ENCODE measurements at regions not wholly inside any gene's neighbourhood (a gene's known extent, or its start where the extent isn't known, plus 50 kb on each side); places are given as distances from the start of the nearest gene placed in this dataset.

DNA sequence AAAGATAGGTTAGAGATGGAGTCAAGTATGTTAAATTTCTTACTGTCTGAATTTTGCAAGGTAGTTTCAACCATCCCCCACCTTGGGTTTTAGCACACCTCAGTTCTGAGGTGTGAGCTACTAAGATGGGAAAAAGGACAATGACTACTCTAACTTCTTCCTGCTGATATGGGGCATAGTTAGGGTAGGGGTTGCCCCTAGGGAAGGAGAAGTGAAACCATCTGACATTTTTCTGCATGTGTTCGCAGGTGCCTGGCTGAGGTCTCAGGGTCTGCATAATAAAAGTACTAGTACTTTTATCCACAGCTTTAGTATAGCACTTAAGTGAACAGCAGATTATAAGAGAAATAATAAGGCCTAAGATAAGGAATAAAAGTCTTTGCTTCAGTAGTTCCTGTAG is 129.5 kb upstream of the CYSLTR1 start:
- BruUV-seq (replicated peaks) = no TSS peak
- H3K4me3 Mint-ChIP-seq (ENCODE audit: unreplicated experiment) = no peak overlapping the region
- CTCF ChIA-PET = no interaction called here
- no peak overlapping the region for H3K27ac Mint-ChIP-seq (ENCODE audit: low read depth, unreplicated experiment)
- intact Hi-C loops (cut with micrococcal nuclease) = no loop called here
- no peaks in the 10 kb centered on the region for H3K36me3 Mint-ChIP-seq (ENCODE audit: insufficient read depth, unreplicated experiment)
- H3K4me1 Mint-ChIP-seq (ENCODE audit: insufficient read depth, unreplicated experiment) = no peaks in the 10 kb centered on the region
- TF ChIP-seq, protein P1, sequence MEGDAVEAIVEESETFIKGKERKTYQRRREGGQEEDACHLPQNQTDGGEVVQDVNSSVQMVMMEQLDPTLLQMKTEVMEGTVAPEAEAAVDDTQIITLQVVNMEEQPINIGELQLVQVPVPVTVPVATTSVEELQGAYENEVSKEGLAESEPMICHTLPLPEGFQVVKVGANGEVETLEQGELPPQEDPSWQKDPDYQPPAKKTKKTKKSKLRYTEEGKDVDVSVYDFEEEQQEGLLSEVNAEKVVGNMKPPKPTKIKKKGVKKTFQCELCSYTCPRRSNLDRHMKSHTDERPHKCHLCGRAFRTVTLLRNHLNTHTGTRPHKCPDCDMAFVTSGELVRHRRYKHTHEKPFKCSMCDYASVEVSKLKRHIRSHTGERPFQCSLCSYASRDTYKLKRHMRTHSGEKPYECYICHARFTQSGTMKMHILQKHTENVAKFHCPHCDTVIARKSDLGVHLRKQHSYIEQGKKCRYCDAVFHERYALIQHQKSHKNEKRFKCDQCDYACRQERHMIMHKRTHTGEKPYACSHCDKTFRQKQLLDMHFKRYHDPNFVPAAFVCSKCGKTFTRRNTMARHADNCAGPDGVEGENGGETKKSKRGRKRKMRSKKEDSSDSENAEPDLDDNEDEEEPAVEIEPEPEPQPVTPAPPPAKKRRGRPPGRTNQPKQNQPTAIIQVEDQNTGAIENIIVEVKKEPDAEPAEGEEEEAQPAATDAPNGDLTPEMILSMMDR (IDR thresholded peaks at IDR 0.05; ENCODE audit: unreplicated experiment) = no peak
- no peaks in the 10 kb centered on the region for H3K27me3 Mint-ChIP-seq (ENCODE audit: insufficient read depth, unreplicated experiment)
- POLR2A ChIA-PET = no interaction called here
- H3K9me3 Mint-ChIP-seq (ENCODE audit: unreplicated experiment) = peaks cover 8% of the 10 kb centered on the region
- no peak for DNase-seq (ENCODE audit: unreplicated experiment)

DNA sequence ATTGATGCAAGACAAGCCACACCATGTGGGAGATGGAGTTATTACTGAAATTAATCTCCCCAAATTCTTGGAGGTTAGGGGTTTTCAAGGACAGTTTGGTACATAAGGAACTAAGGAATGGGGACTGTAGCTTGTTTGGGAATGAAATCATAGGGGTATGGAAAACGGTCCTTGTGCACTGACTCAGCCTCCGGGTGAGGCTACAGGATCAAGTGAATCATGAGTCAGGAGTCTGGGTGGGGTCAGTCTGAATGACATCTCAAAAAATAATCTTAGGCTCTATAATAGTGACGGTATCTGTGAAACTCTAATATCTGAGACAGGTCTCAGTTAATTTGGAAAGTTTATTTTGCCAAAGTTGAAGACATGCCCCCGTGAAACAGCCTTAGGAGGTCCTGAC is 128.5 kb upstream of the CYSLTR1 start:
- ChIA-PET POLR2A (no interaction called here), CTCF (no interaction called here)
- H3K27me3 Mint-ChIP-seq (ENCODE audit: insufficient read depth, unreplicated experiment) = no peaks in the 10 kb centered on the region
- H3K27ac Mint-ChIP-seq (ENCODE audit: low read depth, unreplicated experiment) = no peak overlapping the region
- TF ChIP-seq, protein P1 (IDR thresholded peaks at IDR 0.05; ENCODE audit: unreplicated experiment) = no peak
- intact Hi-C loops (cut with micrococcal nuclease) = no loop called here
- DNase-seq (ENCODE audit: unreplicated experiment) = peak; percentile 48
- H3K36me3 Mint-ChIP-seq (ENCODE audit: insufficient read depth, unreplicated experiment) = no peaks in the 10 kb centered on the region
- no peaks in the 10 kb centered on the region for H3K4me1 Mint-ChIP-seq (ENCODE audit: insufficient read depth, unreplicated experiment)
- no peak overlapping the region for H3K4me3 Mint-ChIP-seq (ENCODE audit: unreplicated experiment)
- BruUV-seq (replicated peaks) = no TSS peak
- H3K9me3 Mint-ChIP-seq (ENCODE audit: unreplicated experiment) = peaks cover 12% of the 10 kb centered on the region

DNA sequence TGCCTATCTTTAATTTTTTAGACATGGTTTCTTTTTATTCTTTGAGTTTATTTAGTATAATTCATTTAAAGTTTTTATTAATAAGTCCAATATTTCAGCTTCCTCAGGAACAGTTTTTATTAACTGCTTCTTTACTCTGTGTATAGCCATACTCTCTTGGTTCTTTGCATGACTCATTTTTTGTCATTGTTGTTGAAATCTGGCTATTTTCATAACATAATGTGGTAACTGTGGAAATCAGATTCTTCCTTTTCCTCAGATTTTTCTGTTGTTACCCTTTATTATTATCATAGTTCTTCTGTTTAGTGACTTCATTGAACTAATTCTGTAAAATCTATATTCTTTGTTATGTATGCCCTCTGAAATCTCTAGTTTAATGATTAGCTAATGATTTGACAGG is 124.9 kb upstream of the CYSLTR1 start:
- TF ChIP-seq, protein P1 (IDR thresholded peaks at IDR 0.05; ENCODE audit: unreplicated experiment) = no peak
- H3K27ac Mint-ChIP-seq (ENCODE audit: low read depth, unreplicated experiment) = peak overlapping the region; percentile 12
- BruUV-seq (replicated peaks) = no TSS peak
- ChIA-PET CTCF (no interaction called here), POLR2A (no interaction called here)
- no peaks in the 10 kb centered on the region for H3K27me3 Mint-ChIP-seq (ENCODE audit: insufficient read depth, unreplicated experiment)
- H3K9me3 Mint-ChIP-seq (ENCODE audit: unreplicated experiment) = peaks cover 31% of the 10 kb centered on the region
- H3K4me3 Mint-ChIP-seq (ENCODE audit: unreplicated experiment) = no peak overlapping the region
- intact Hi-C loops (cut with micrococcal nuclease) = no loop called here
- no peaks in the 10 kb centered on the region for H3K4me1 Mint-ChIP-seq (ENCODE audit: insufficient read depth, unreplicated experiment)
- DNase-seq (ENCODE audit: unreplicated experiment) = peak; percentile 9
- H3K36me3 Mint-ChIP-seq (ENCODE audit: insufficient read depth, unreplicated experiment) = no peaks in the 10 kb centered on the region

DNA sequence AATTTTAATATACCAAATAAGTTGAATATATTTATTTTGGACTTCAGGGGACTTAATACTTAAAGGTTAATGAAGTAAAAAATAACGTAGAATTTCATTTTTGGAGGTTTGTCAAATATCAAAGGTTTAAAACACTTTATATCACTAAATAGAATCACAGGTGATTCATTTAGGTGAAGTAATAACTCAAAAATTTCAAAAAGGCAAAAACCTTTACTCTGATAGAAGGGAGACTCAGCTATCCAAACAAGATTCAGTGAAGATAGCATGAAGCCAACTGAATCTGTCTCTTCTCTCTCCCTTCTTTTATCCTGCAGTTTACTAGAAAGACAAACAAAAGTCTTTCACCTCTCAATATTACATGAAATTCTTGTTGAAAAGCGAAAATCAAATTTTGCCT is 110.2 kb upstream of the CYSLTR1 start:
- H3K4me3 Mint-ChIP-seq (ENCODE audit: unreplicated experiment) = no peak overlapping the region
- peaks cover 16% of the 10 kb centered on the region for H3K9me3 Mint-ChIP-seq (ENCODE audit: unreplicated experiment)
- H3K36me3 Mint-ChIP-seq (ENCODE audit: insufficient read depth, unreplicated experiment) = no peaks in the 10 kb centered on the region
- ChIA-PET POLR2A (no interaction called here), CTCF (no interaction called here)
- no peaks in the 10 kb centered on the region for H3K4me1 Mint-ChIP-seq (ENCODE audit: insufficient read depth, unreplicated experiment)
- BruUV-seq (replicated peaks) = no TSS peak
- intact Hi-C loops (cut with micrococcal nuclease) = no loop called here
- H3K27me3 Mint-ChIP-seq (ENCODE audit: insufficient read depth, unreplicated experiment) = no peaks in the 10 kb centered on the region
- H3K27ac Mint-ChIP-seq (ENCODE audit: low read depth, unreplicated experiment) = no peak overlapping the region
- TF ChIP-seq, protein P1 (IDR thresholded peaks at IDR 0.05; ENCODE audit: unreplicated experiment) = no peak
- no peak for DNase-seq (ENCODE audit: unreplicated experiment)
